Retinal pigment epithelial cell (primary cell): ENCODE measurements at regions not wholly inside any gene's neighbourhood (a gene's known extent, or its start where the extent isn't known, plus 50 kb on each side); places are given as distances from the start of the nearest gene placed in this dataset.
"Not testable (repeated sequence)": the region's sequence is repeated elsewhere in the genome, so short reads cannot be mapped to it uniquely, and the experiment has no call there.

Source experiments
- DNase-seq: peaks from one replicate; pipeline ENCODE4 v3.0.0-alpha.2; 2010; ENCODE audit warnings: low read depth
- H3K4me3 ChIP-seq: 2 replicates; pipeline ENCODE4 v1.5.1; 2011; ENCODE audit warnings: mild to moderate bottlenecking, low read length, control low read depth, moderate library complexity
- CTCF ChIP-seq: conservative IDR thresholded peaks from 2 replicates; pipeline ENCODE4 v1.5.1; 2011; ENCODE audit warnings: low read depth, low read length, control low read depth, inconsistent platforms

- H3K4me3 ChIP-seq, DNase-seq: not testable (repeated sequence)
Measured at GRCh38 chr9:63762230-63762629, 1522.8 kb downstream of the FOXD4L5 start.

GRCh38 chr9:63729021-63729420 lies 1556.0 kb downstream of the FOXD4L5 start:
- H3K4me3 ChIP-seq, DNase-seq: not testable (repeated sequence)

- H3K4me3 ChIP-seq: no peak overlapping the region
- no peak for DNase-seq
- TF ChIP-seq CTCF: no peak
Measured at GRCh38 chr9:63728287-63728686, 1556.7 kb downstream of the FOXD4L5 start.

GRCh38 chr9:63708285-63708684 lies 1576.7 kb downstream of the FOXD4L5 start:
- not testable (repeated sequence) for DNase-seq, H3K4me3 ChIP-seq

GRCh38 chr9:63704456-63704855 lies 1580.6 kb downstream of the FOXD4L5 start:
- not testable (repeated sequence) for H3K4me3 ChIP-seq, DNase-seq

GRCh38 chr9:63703670-63704069 lies 1581.3 kb downstream of the FOXD4L5 start:
- H3K4me3 ChIP-seq, DNase-seq: not testable (repeated sequence)

GRCh38 chr9:63703138-63703665 lies 1581.8 kb downstream of the FOXD4L5 start:
- not testable (repeated sequence) for DNase-seq, H3K4me3 ChIP-seq
